H9 (cell line): ENCODE measurements at regions not wholly inside any gene's neighbourhood (a gene's known extent, or its start where the extent isn't known, plus 50 kb on each side); places are given as distances from the start of the nearest gene placed in this dataset.

Source experiments
- DNase-seq: peaks from one replicate; pipeline ENCODE4 v3.0.0-alpha.2; 2017
- H2AFZ ChIP-seq: one replicate; pipeline ENCODE4 v1.6.1; 2013; ENCODE audit warnings: mild to moderate bottlenecking, low read length, control low read depth, moderate library complexity
- H2AK5ac ChIP-seq: 2 replicates; pipeline ENCODE4 v1.6.1; 2013; ENCODE audit warnings: low read length, control low read depth, mixed read lengths; ENCODE audit not compliant: insufficient read length
- H2BK120ac ChIP-seq: one replicate; pipeline ENCODE4 v1.6.1; 2013; ENCODE audit warnings: low read depth, mild to moderate bottlenecking, low read length, control low read depth, inconsistent platforms; ENCODE audit not compliant: poor library complexity, severe bottlenecking
- H2BK12ac ChIP-seq: 2 replicates; pipeline ENCODE4 v1.6.1; 2013; ENCODE audit warnings: low read length, control low read depth, mixed read lengths, low read depth; ENCODE audit not compliant: insufficient read length
- H2BK15ac ChIP-seq: 2 replicates; pipeline ENCODE4 v1.6.1; 2013; ENCODE audit warnings: low read depth, low read length, control low read depth
- H2BK20ac ChIP-seq: one replicate; pipeline ENCODE4 v1.6.1; 2013; ENCODE audit warnings: low read depth, mild to moderate bottlenecking, low read length, control low read depth, inconsistent platforms; ENCODE audit not compliant: poor library complexity, severe bottlenecking
- H2BK5ac ChIP-seq: 2 replicates; pipeline ENCODE4 v1.6.1; 2013; ENCODE audit warnings: low read length, control low read depth, mixed read lengths; ENCODE audit not compliant: insufficient read length
- H3K14ac ChIP-seq: 2 replicates; pipeline ENCODE4 v1.6.1; 2013; ENCODE audit warnings: low read length, control low read depth; ENCODE audit not compliant: insufficient read depth
- H3K18ac ChIP-seq: 2 replicates; pipeline ENCODE4 v1.6.1; 2013; ENCODE audit warnings: low read depth, mild to moderate bottlenecking, mixed read lengths, low read length, control low read depth; ENCODE audit not compliant: insufficient read length
- H3K23ac ChIP-seq: 2 replicates; pipeline ENCODE4 v1.6.1; 2013; ENCODE audit warnings: low read length, control low read depth, mixed read lengths, low read depth; ENCODE audit not compliant: insufficient read length
- H3K23me2 ChIP-seq: 2 replicates; pipeline ENCODE4 v1.6.1; 2013; ENCODE audit warnings: low read depth, mild to moderate bottlenecking, mixed read lengths, low read length, control low read depth; ENCODE audit not compliant: insufficient read length, poor library complexity, severe bottlenecking
- H3K27ac ChIP-seq: 2 replicates; pipeline ENCODE4 v1.5.1; 2013; ENCODE audit warnings: low read length, control low read depth, mixed read lengths, low read depth; ENCODE audit not compliant: insufficient read length
- H3K27me3 ChIP-seq: 2 replicates; pipeline ENCODE4 v1.6.1; 2013; ENCODE audit warnings: low read length, control low read depth, inconsistent platforms; ENCODE audit not compliant: insufficient read depth
- H3K4ac ChIP-seq: 2 replicates; pipeline ENCODE4 v1.6.1; 2013; ENCODE audit warnings: low read depth, mild to moderate bottlenecking, control low read depth, inconsistent platforms, low read length, moderate library complexity
- H3K4me1 ChIP-seq: 2 replicates; pipeline ENCODE4 v1.6.1; 2013; ENCODE audit warnings: low read length, control low read depth, inconsistent platforms; ENCODE audit not compliant: insufficient read depth
- H3K4me2 ChIP-seq: 2 replicates; pipeline ENCODE4 v1.6.1; 2013; ENCODE audit warnings: low read length, control low read depth, mixed read lengths; ENCODE audit not compliant: insufficient read length, insufficient read depth
- H3K56ac ChIP-seq: 2 replicates; pipeline ENCODE4 v1.6.1; 2013; ENCODE audit warnings: low read depth, mild to moderate bottlenecking, mixed read lengths, low read length, control low read depth; ENCODE audit not compliant: insufficient read length
- H3K79me1 ChIP-seq: 2 replicates; pipeline ENCODE4 v1.6.1; 2013; ENCODE audit warnings: low read depth, mild to moderate bottlenecking, moderate library complexity, low read length, control low read depth, inconsistent platforms; ENCODE audit not compliant: insufficient read depth, poor library complexity, severe bottlenecking
- H3K79me2 ChIP-seq: 2 replicates; pipeline ENCODE4 v1.6.1; 2013; ENCODE audit warnings: low read length, control low read depth, inconsistent platforms; ENCODE audit not compliant: insufficient read depth
- H3K9ac ChIP-seq: 2 replicates; pipeline ENCODE4 v1.6.1; 2013; ENCODE audit warnings: low read length, control low read depth, mixed read lengths; ENCODE audit not compliant: insufficient read length; ENCODE audit errors: extremely low read depth
- H3K9me3 ChIP-seq: one replicate; pipeline ENCODE4 v1.6.1; 2013; ENCODE audit warnings: low read depth, low read length, inconsistent platforms; ENCODE audit not compliant: control insufficient read depth
- H3T11ph ChIP-seq: one replicate; pipeline ENCODE4 v1.6.1; 2013; ENCODE audit warnings: mild to moderate bottlenecking, low read length, control low read depth, inconsistent platforms
- H4K20me1 ChIP-seq: one replicate; pipeline ENCODE4 v1.6.1; 2013; ENCODE audit not compliant: control insufficient read depth, insufficient read length, insufficient read depth
- H4K5ac ChIP-seq: 2 replicates; pipeline ENCODE4 v1.6.1; 2013; ENCODE audit warnings: low read depth, mild to moderate bottlenecking, mixed read lengths, low read length, control low read depth; ENCODE audit not compliant: insufficient read length
- H4K8ac ChIP-seq: replicated peaks from 2 replicates; pipeline ENCODE4 v1.6.1; 2013; ENCODE audit warnings: low read length, control low read depth, mixed read lengths, low read depth; ENCODE audit not compliant: insufficient read length
- H4K91ac ChIP-seq: 2 replicates; pipeline ENCODE4 v1.6.1; 2013; ENCODE audit warnings: low read depth, mild to moderate bottlenecking, moderate library complexity, mixed read lengths, low read length, control low read depth; ENCODE audit not compliant: insufficient read length
- H3K27ac Mint-ChIP-seq, 3 experiments: 2 replicates in 2 of 3; 3 replicates in 1 of 3; pipeline ENCODE4 v1.8.0; 2020 to 2021; ENCODE audit warnings: mixed read lengths in 3 of 3, mild to moderate bottlenecking in 1 of 3, moderate library complexity in 1 of 3
- H3K27me3 Mint-ChIP-seq: 2 replicates; pipeline ENCODE4 v1.8.0; 2021; ENCODE audit warnings: low read depth, mild to moderate bottlenecking, moderate library complexity, mixed read lengths
- H3K36me3 Mint-ChIP-seq, 3 experiments: 2 replicates in 2 of 3; 3 replicates in 1 of 3; pipeline ENCODE4 v1.8.0; 2020 to 2021; ENCODE audit warnings: low read depth in 3 of 3, mixed read lengths in 3 of 3; ENCODE audit not compliant: insufficient read depth in 1 of 3
- H3K4me1 Mint-ChIP-seq, 2 experiments: 2 replicates each; pipeline ENCODE4 v1.8.0; 2020; ENCODE audit warnings: mixed read lengths in 2 of 2
- H3K4me3 Mint-ChIP-seq, 2 experiments: 2 replicates in 1 of 2; 3 replicates in 1 of 2; pipeline ENCODE4 v1.8.0; 2020 to 2021; ENCODE audit warnings: mild to moderate bottlenecking in 2 of 2, mixed read lengths in 2 of 2, moderate library complexity in 1 of 2
- H3K9me3 Mint-ChIP-seq, 2 experiments: 2 replicates in 1 of 2; 3 replicates in 1 of 2; pipeline ENCODE4 v1.8.0; 2020; ENCODE audit warnings: mild to moderate bottlenecking in 2 of 2, mixed read lengths in 2 of 2, moderate library complexity in 1 of 2
- CTCF ChIP-seq: fragments of 200-600 bp; sonication (generic); conservative IDR thresholded peaks from 3 replicates; pipeline ENCODE4 v1.8.0; 2021; ENCODE audit warnings: antibody characterized with exemption, mild to moderate bottlenecking
- WGBS: extraction: QIAGEN DNeasy Blood & Tissue Kit; methylation state at CpG from one replicate; pipeline ENCODE4 v1.1.7; 2013; ENCODE audit warnings: missing lambda C conversion rate, low lambda C conversion rate, mixed read lengths; ENCODE audit not compliant: insufficient read length; ENCODE audit errors: extremely low coverage; 5-methylcytosine and 5-hydroxymethylcytosine counted together

DNA sequence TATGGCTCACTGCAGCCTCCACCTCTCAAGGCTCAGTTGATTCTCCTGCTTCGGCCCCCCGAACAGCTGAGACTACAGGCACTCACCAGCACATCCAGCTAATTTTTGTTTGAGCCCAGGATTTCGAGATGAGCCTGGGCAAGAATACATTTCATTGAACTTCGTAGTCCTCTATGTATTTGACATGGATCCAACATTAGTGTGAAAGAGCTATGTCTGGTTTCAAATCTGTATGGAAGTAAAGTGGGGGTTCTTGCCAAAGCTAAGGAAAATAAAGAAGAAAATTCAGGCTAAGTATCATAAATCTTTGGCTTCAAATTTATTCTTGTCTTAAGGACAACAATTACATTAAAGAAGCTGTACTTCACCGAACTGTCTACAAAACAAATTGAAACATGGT, 1291.7 kb upstream of the CRIM1 start:
- Histone ChIP-seq H2AFZ (no peak overlapping the region), H3T11ph (no peak overlapping the region), H3K27me3 (no peaks in the 10 kb centered on the region), H3K14ac (no peak overlapping the region), H3K18ac (no peak overlapping the region), H4K91ac (no peak overlapping the region), H3K23me2 (no peaks in the 10 kb centered on the region), H3K27ac (no peak overlapping the region), H2BK5ac (no peak overlapping the region), H3K4ac (no peak overlapping the region), H4K8ac (no peak overlapping the region), H4K5ac (no peak overlapping the region), H3K9ac (no peak overlapping the region), H2AK5ac (no peak overlapping the region), H3K79me2 (no peaks in the 10 kb centered on the region), H3K4me2 (no peak overlapping the region), H3K56ac (no peak overlapping the region), H2BK15ac (no peak overlapping the region), H3K4me1 (no peaks in the 10 kb centered on the region), H3K23ac (no peak overlapping the region), H2BK120ac (no peak overlapping the region), H2BK20ac (no peak overlapping the region), H3K9me3 (no peaks in the 10 kb centered on the region), H3K79me1 (no peaks in the 10 kb centered on the region), H2BK12ac (no peak overlapping the region), H4K20me1 (no peaks in the 10 kb centered on the region)
- no CpG with 5 or more reads among the region's 5 CpGs for WGBS
- H3K36me3 Mint-ChIP-seq, result 0 out of 7 replicates have a peak, but pooled peaks cover 0 to 6% (median 0%) of the 10 kb centered on the region in 3 experiments
- TF ChIP-seq CTCF, result no peak
- no peaks in the 10 kb centered on the region for H3K27me3 Mint-ChIP-seq
- H3K9me3 Mint-ChIP-seq, result peaks cover 3 to 5% of the 10 kb centered on the region in 2 experiments; a peak in 2 of 5 replicates
- H3K27ac Mint-ChIP-seq, result no peak overlapping the region
- no peaks in the 10 kb centered on the region; a peak in 1 of 4 replicates for H3K4me1 Mint-ChIP-seq
- DNase-seq, result no peak
- H3K4me3 Mint-ChIP-seq, result no peak overlapping the region
